ENCODE measurements at regions not wholly inside any gene's neighbourhood (a gene's known extent, or its start where the extent isn't known, plus 50 kb on each side); places are given as distances from the start of the nearest gene placed in this dataset.

GRCh38 chr20:11261533-11262000 is 587.8 kb upstream of the JAG1 start:
- Histone ChIP-seq H3K4me3 (no peak overlapping the region), H3K27ac (no peak overlapping the region), H3K27me3 (no peaks in the 10 kb centered on the region), H3K4me1 (peaks cover 0 to 2% (median under 1%) of the 10 kb centered on the region in 12 donors), H3K9me3 (peaks cover 0 to 15% (median 0%) of the 10 kb centered on the region in 12 donors), H3K36me3 (no peaks in the 10 kb centered on the region)
- TF ChIP-seq POLR2A (IDR thresholded peaks at IDR 0.05) (no peak), CTCF (IDR thresholded peaks at IDR 0.05) (no peak)
- intact Hi-C loops (cut with DNase I): loop anchor here in 1 of 10 donors (10.0 kb wide), 1 partner anchor 47 kb away; no protein-coding TSS in a partner anchor
- WGBS, 4 donors: 72 to 91% (median 86%) methylated on average over 5 of the region's 5 CpGs
- peak in 1 of 4 donors; percentile 43 for ATAC-seq
- DNase-seq: no peak

GRCh38 chr20:11266571-11266970 is 592.8 kb upstream of the JAG1 start:
- H3K27me3 ChIP-seq: no peaks in the 10 kb centered on the region
- H3K27ac ChIP-seq: peak overlapping the region in 6 of 12 donors; percentile 7 to 45 (median 35)
- H3K4me1 ChIP-seq: peaks cover 0 to 23% (median 17%) of the 10 kb centered on the region in 12 donors
- ATAC-seq (no peak), DNase-seq (peak in 1 of 5 donors; percentile 39)
- no peaks in the 10 kb centered on the region for H3K36me3 ChIP-seq
- no peaks in the 10 kb centered on the region for H3K9me3 ChIP-seq
- TF ChIP-seq CTCF (IDR thresholded peaks at IDR 0.05) (no peak), POLR2A (IDR thresholded peaks at IDR 0.05) (no peak)
- 51 to 58% (median 55%) methylated on average over 3 of the region's 3 CpGs for WGBS, 4 donors
- intact Hi-C loops (cut with DNase I): loop anchor here in 4 of 10 donors (2.0 to 10.0 kb wide), 4 partner anchors 44 to 592 kb away; no protein-coding TSS in a partner anchor
- no peak overlapping the region for H3K4me3 ChIP-seq

GRCh38 chr20:11267131-11267761 is 593.4 kb upstream of the JAG1 start:
- Histone ChIP-seq H3K4me1 (peaks cover 0 to 23% (median 17%) of the 10 kb centered on the region in 12 donors), H3K36me3 (no peaks in the 10 kb centered on the region), H3K9me3 (no peaks in the 10 kb centered on the region), H3K27ac (peak overlapping the region in 11 of 12 donors; percentile 7 to 68 (median 37)), H3K27me3 (no peaks in the 10 kb centered on the region), H3K4me3 (no peak overlapping the region)
- intact Hi-C loops (cut with DNase I): loop anchor here in 4 of 10 donors (2.0 to 10.0 kb wide), 4 partner anchors 45 to 592 kb away; no protein-coding TSS in a partner anchor
- 20 to 41% (median 26%) methylated on average over 5 of the region's 5 CpGs for WGBS, 4 donors
- ATAC-seq (peak; percentile 83 to 98 (median 94)), DNase-seq (peak in 4 of 5 donors; percentile 52 to 68 (median 64))
- TF ChIP-seq CTCF (IDR thresholded peaks at IDR 0.05) (peak in 1 of 12 donors; percentile 18), POLR2A (IDR thresholded peaks at IDR 0.05) (no peak)

- Histone ChIP-seq H3K4me1 (peaks cover 0 to 23% (median 17%) of the 10 kb centered on the region in 12 donors), H3K9me3 (no peaks in the 10 kb centered on the region), H3K4me3 (no peak overlapping the region), H3K27ac (peak overlapping the region in 10 of 12 donors; percentile 7 to 68 (median 33)), H3K36me3 (no peaks in the 10 kb centered on the region), H3K27me3 (no peaks in the 10 kb centered on the region)
- intact Hi-C loops (cut with DNase I): loop anchor here in 4 of 10 donors (2.0 to 10.0 kb wide), 4 partner anchors 46 to 593 kb away; no protein-coding TSS in a partner anchor
- ATAC-seq (peak in 2 of 4 donors; percentile 10 to 16), DNase-seq (peak in 1 of 5 donors; percentile 24)
- TF ChIP-seq CTCF (IDR thresholded peaks at IDR 0.05) (no peak), POLR2A (IDR thresholded peaks at IDR 0.05) (no peak)
- 72 to 78% (median 76%) methylated on average over 4 of the region's 4 CpGs for WGBS, 4 donors
These were observed 594.0 kb upstream of the JAG1 start for GRCh38 chr20:11267762-11268335.
